IMR-90 (cell line): ENCODE measurements at regions not wholly inside any gene's neighbourhood (a gene's known extent, or its start where the extent isn't known, plus 50 kb on each side); places are given as distances from the start of the nearest gene placed in this dataset.

ENCODE experiments used
- ATAC-seq: fragments of 200-7000 bp; cut with Tn5 transposase; 2 replicates; pipeline ENCODE4 v1.9.1; 2020; ENCODE audit warnings: low read depth, mild to moderate bottlenecking, moderate library complexity
- BruUV-seq: library from RNA; stranded (reverse); fragments of 400-500 nt; replicated peaks from 2 replicates; lab custom pipeline; 2021; lab: Mats Ljungman, UMichigan
- CTCF ChIA-PET: fragments of 300-600 bp; formaldehyde crosslinking; extraction: SDS; loops from one replicate; lab custom pipeline; 2021; ENCODE audit warnings: antibody characterized with exemption; lab: Yijun Ruan, JAX
- POLR2A ChIA-PET: fragments of 300-600 bp; sonication (Branson Sonifier 250); formaldehyde crosslinking; loops from one replicate; lab custom pipeline; 2022; ENCODE audit warnings: antibody characterized with exemption; ENCODE audit not compliant: unreplicated experiment; lab: Charles Lee
- DNase-seq: peaks from one replicate; pipeline ENCODE4 v3.0.0; 2013
- H2AFZ ChIP-seq: replicated peaks from 2 replicates; pipeline ENCODE3; 2013; ENCODE audit warnings: low read length, mild to moderate bottlenecking; ENCODE audit not compliant: poor library complexity
- H2AK5ac ChIP-seq: 2 replicates; pipeline ENCODE4 v1.6.1; 2013; ENCODE audit warnings: low read depth, low read length, inconsistent platforms
- H2AK9ac ChIP-seq: replicated peaks from 2 replicates; pipeline ENCODE3; 2013; ENCODE audit warnings: mild to moderate bottlenecking, low read depth, low read length, moderate library complexity; ENCODE audit not compliant: poor library complexity
- H2BK120ac ChIP-seq: 2 replicates; pipeline ENCODE4 v1.6.1; 2013; ENCODE audit warnings: low read depth, low read length, inconsistent platforms
- H2BK15ac ChIP-seq: 3 replicates; pipeline ENCODE4 v1.6.1; 2013; ENCODE audit warnings: low read depth, low read length, inconsistent platforms
- H2BK20ac ChIP-seq: 2 replicates; pipeline ENCODE4 v1.6.1; 2013; ENCODE audit warnings: low read depth, mild to moderate bottlenecking, inconsistent platforms, low read length, moderate library complexity
- H2BK5ac ChIP-seq: 2 replicates; pipeline ENCODE4 v1.6.1; 2013; ENCODE audit warnings: mild to moderate bottlenecking, low read depth, low read length, inconsistent platforms; ENCODE audit not compliant: poor library complexity, severe bottlenecking
- H3K14ac ChIP-seq: replicated peaks from 2 replicates; pipeline ENCODE4 v1.6.1; 2013; ENCODE audit warnings: low read depth, low read length, inconsistent platforms
- H3K18ac ChIP-seq: 2 replicates; pipeline ENCODE4 v1.6.1; 2013; ENCODE audit warnings: low read depth, low read length, control low read depth
- H3K23ac ChIP-seq: 2 replicates; pipeline ENCODE4 v1.6.1; 2013; ENCODE audit warnings: low read depth, low read length, inconsistent platforms
- H3K27ac ChIP-seq: 2 replicates; pipeline ENCODE4 v1.5.1; 2013; ENCODE audit warnings: mild to moderate bottlenecking, control low read depth, low read length; ENCODE audit not compliant: insufficient read depth
- H3K27me3 ChIP-seq: 2 replicates; pipeline ENCODE4 v1.6.1; 2013; ENCODE audit warnings: low read length; ENCODE audit not compliant: control insufficient read depth, insufficient read depth
- H3K36me3 ChIP-seq: 2 replicates; pipeline ENCODE4 v1.6.1; 2013; ENCODE audit warnings: low read length, mixed read lengths; ENCODE audit not compliant: control insufficient read depth, insufficient read depth
- H3K4ac ChIP-seq: 2 replicates; pipeline ENCODE4 v1.6.1; 2013; ENCODE audit warnings: low read depth, low read length, inconsistent platforms
- H3K4me1 ChIP-seq: 2 replicates; pipeline ENCODE4 v1.6.1; 2013; ENCODE audit warnings: low read length, mixed read lengths; ENCODE audit not compliant: control insufficient read depth, insufficient read depth
- H3K4me2 ChIP-seq: 2 replicates; pipeline ENCODE4 v1.6.1; 2013; ENCODE audit warnings: low read depth, mild to moderate bottlenecking, control low read depth, low read length, moderate library complexity
- H3K4me3 ChIP-seq: 2 replicates; pipeline ENCODE4 v1.5.1; 2013; ENCODE audit warnings: low read depth, mild to moderate bottlenecking, control low read depth, low read length, moderate library complexity; ENCODE audit not compliant: insufficient read depth
- H3K56ac ChIP-seq: 2 replicates; pipeline ENCODE4 v1.6.1; 2013; ENCODE audit warnings: low read length, inconsistent platforms; ENCODE audit not compliant: insufficient read depth; ENCODE audit errors: extremely low read depth
- H3K79me1 ChIP-seq, 2 experiments: 2 replicates each; pipeline ENCODE4 v1.6.1; 2013; ENCODE audit warnings: low read length in 2 of 2, inconsistent platforms in 1 of 2, low read depth in 1 of 2
- H3K9ac ChIP-seq: 2 replicates; pipeline ENCODE4 v1.6.1; 2013; ENCODE audit warnings: low read depth, low read length, control low read depth
- H3K9me1 ChIP-seq: 2 replicates; pipeline ENCODE4 v1.6.1; 2013; ENCODE audit warnings: low read length, inconsistent platforms; ENCODE audit not compliant: insufficient read depth
- H3K9me3 ChIP-seq: 2 replicates; pipeline ENCODE4 v1.6.1; 2013; ENCODE audit warnings: low read length; ENCODE audit not compliant: control insufficient read depth, insufficient read depth
- H4K20me1 ChIP-seq: 2 replicates; pipeline ENCODE4 v1.6.1; 2013; ENCODE audit warnings: low read length, inconsistent platforms; ENCODE audit not compliant: insufficient read depth
- H4K5ac ChIP-seq: 2 replicates; pipeline ENCODE4 v1.6.1; 2013; ENCODE audit warnings: mild to moderate bottlenecking, low read depth, low read length, control low read depth
- H4K8ac ChIP-seq, 2 experiments: 2 replicates each; pipeline ENCODE4 v1.6.1; 2013; ENCODE audit warnings: low read depth in 2 of 2, low read length in 2 of 2, control low read depth in 1 of 2, inconsistent platforms in 1 of 2
- H4K91ac ChIP-seq: 2 replicates; pipeline ENCODE4 v1.6.1; 2013; ENCODE audit warnings: low read depth, low read length, inconsistent platforms; ENCODE audit not compliant: insufficient read depth
- SMC3 ChIP-seq: fragments of 150-350 bp; IDR thresholded peaks from 2 replicates; pipeline ENCODE4 v1.6.1; 2016; ENCODE audit warnings: low read depth, mild to moderate bottlenecking, antibody characterized with exemption, low read length, moderate library complexity
- WGBS, 2 experiments: methylation state at CpG; one replicate each; pipeline versions ENCODE4 v1.1.5 to v1.1.7; 2013; ENCODE audit warnings: missing lambda C conversion rate in 2 of 2; ENCODE audit not compliant: insufficient read length in 1 of 2; ENCODE audit errors: extremely low coverage in 2 of 2; 5-methylcytosine and 5-hydroxymethylcytosine counted together
- dilution Hi-C: fragments of 300-500 bp; cut with HindIII; formaldehyde crosslinking; loops from one replicate; pipeline ENCODE4 v1.14.3; 2018; ENCODE audit warnings: low sequenced_read_pairs; ENCODE audit not compliant: unreplicated experiment
- in situ Hi-C: fragments of 300-500 bp; cut with MboI; formaldehyde crosslinking; loops from 3 replicates; pipeline ENCODE4 v1.14.3; 2019; ENCODE audit warnings: low sequenced_read_pairs, inconsistent platforms, mixed read lengths
- intact Hi-C: fragments of 100-400 bp; cut with micrococcal nuclease; formaldehyde crosslinking; loops from 2 replicates; pipeline ENCODE4 v1.10.0; 2022

GRCh38 chr10:128551475-128551874 lies 425.3 kb upstream of the MKI67 start:
- POLR2A ChIA-PET, result no interaction called here
- BruUV-seq, result no TSS peak
- no peak overlapping the region for H3K23ac ChIP-seq

More at GRCh38 chr10:128551475-128551874, 425.3 kb upstream of the MKI67 start:
- Histone ChIP-seq H2AK5ac (no peak overlapping the region), H2BK15ac (no peak overlapping the region), H4K20me1 (no peaks in the 10 kb centered on the region), H2AK9ac (no peak overlapping the region), H3K9ac (no peak overlapping the region), H3K4me2 (no peak overlapping the region), H3K18ac (no peak overlapping the region), H3K27ac (no peak overlapping the region), H3K27me3 (no peaks in the 10 kb centered on the region), H4K8ac (no peak overlapping the region), H3K4me3 (no peak overlapping the region), H3K9me3 (peaks cover 46% of the 10 kb centered on the region), H3K4ac (no peak overlapping the region), H4K91ac (no peak overlapping the region), H3K56ac (no peak overlapping the region), H3K14ac (no peak overlapping the region), H2BK5ac (no peak overlapping the region), H4K5ac (no peak overlapping the region), H2BK20ac (no peak overlapping the region), H2BK120ac (no peak overlapping the region), H3K9me1 (no peaks in the 10 kb centered on the region), H3K36me3 (no peaks in the 10 kb centered on the region), H2AFZ (no peak overlapping the region), H3K4me1 (no peaks in the 10 kb centered on the region), H3K79me1 (no peaks in the 10 kb centered on the region)
- no peak for DNase-seq
- dilution Hi-C loops, result no loop called here
- no peak for ATAC-seq
- TF ChIP-seq SMC3, result no peak
- in situ Hi-C loops, result no loop called here
- intact Hi-C loops, result no loop called here
- no CpG with 5 or more reads among the region's 7 CpGs for WGBS, 2 experiments
- CTCF ChIA-PET, result no interaction called here
